PC-9 (cell line): ENCODE measurements at regions not wholly inside any gene's neighbourhood (a gene's known extent, or its start where the extent isn't known, plus 50 kb on each side); places are given as distances from the start of the nearest gene placed in this dataset.

Source experiments
- BruUV-seq: library from RNA; stranded (reverse); fragments of 400-500 nt; replicated peaks from 2 replicates; lab custom pipeline; 2021; lab: Mats Ljungman, UMichigan
- CTCF ChIA-PET: fragments of 300-600 bp; sonication (Branson Sonifier 250); formaldehyde crosslinking; loops from one replicate; lab custom pipeline; 2022; ENCODE audit warnings: antibody characterized with exemption; lab: Charles Lee
- POLR2A ChIA-PET: fragments of 300-600 bp; sonication (Branson Sonifier 250); formaldehyde crosslinking; loops from one replicate; lab custom pipeline; 2022; ENCODE audit warnings: antibody characterized with exemption; ENCODE audit not compliant: unreplicated experiment; lab: Charles Lee
- DNase-seq, 2 experiments: peaks; one replicate each; pipeline versions ENCODE4 v3.0.0 to v3.0.0-alpha.2; 2015 to 2022; ENCODE audit warnings: mixed read lengths in 1 of 2
- H2AFZ ChIP-seq: fragments of 200-600 bp; sonication (generic); 2 replicates; pipeline ENCODE4 v1.8.1; 2017; ENCODE audit warnings: antibody characterized with exemption
- H3F3A ChIP-seq: fragments of 200-600 bp; sonication (generic); 2 replicates; pipeline ENCODE4 v1.8.1; 2017; ENCODE audit warnings: antibody characterized with exemption, mild to moderate bottlenecking, low read depth; ENCODE audit not compliant: insufficient read depth
- H3K27ac ChIP-seq: fragments of 200-600 bp; sonication (generic); 2 replicates; pipeline ENCODE4 v1.6.1; 2016; ENCODE audit warnings: mixed run types
- H3K27me3 ChIP-seq: fragments of 200-600 bp; sonication (generic); 2 replicates; pipeline ENCODE4 v1.6.1; 2016; ENCODE audit warnings: low read depth, mixed run types; ENCODE audit not compliant: insufficient read depth
- H3K36me3 ChIP-seq: fragments of 200-600 bp; sonication (generic); 2 replicates; pipeline ENCODE4 v1.6.1; 2016; ENCODE audit warnings: low read depth, mixed run types
- H3K4me1 ChIP-seq: fragments of 200-600 bp; sonication (generic); replicated peaks from 2 replicates; pipeline ENCODE4 v1.6.1; 2016; ENCODE audit warnings: mixed run types; ENCODE audit not compliant: insufficient read depth
- H3K4me2 ChIP-seq: fragments of 200-600 bp; sonication (generic); 2 replicates; pipeline ENCODE4 v1.6.1; 2017; ENCODE audit warnings: mixed run types
- H3K4me3 ChIP-seq: fragments of 200-600 bp; sonication (generic); 2 replicates; pipeline ENCODE4 v1.6.1; 2016; ENCODE audit warnings: mixed run types
- H3K79me2 ChIP-seq: fragments of 200-600 bp; sonication (generic); 2 replicates; pipeline ENCODE4 v1.6.1; 2017; ENCODE audit warnings: low read depth, mixed run types
- H3K9me2 ChIP-seq: fragments of 200-600 bp; sonication (generic); 2 replicates; pipeline ENCODE4 v1.8.1; 2017; ENCODE audit warnings: mild to moderate bottlenecking; ENCODE audit not compliant: insufficient read depth
- H3K9me3 ChIP-seq: fragments of 200-600 bp; sonication (generic); 2 replicates; pipeline ENCODE4 v1.8.1; 2016; ENCODE audit warnings: low read depth; ENCODE audit not compliant: insufficient read depth
- H4K20me1 ChIP-seq: fragments of 200-600 bp; sonication (generic); 2 replicates; pipeline ENCODE4 v1.8.1; 2017; ENCODE audit not compliant: insufficient read depth
- EZH2 ChIP-seq: fragments of 200-600 bp; sonication (generic); IDR thresholded peaks from 2 replicates; pipeline ENCODE4 v1.8.0; 2017; ENCODE audit warnings: antibody characterized with exemption, low read depth
- intact Hi-C: fragments of 100-400 bp; cut with micrococcal nuclease; formaldehyde crosslinking; loops from one replicate; pipeline ENCODE4 v1.10.0; 2022; ENCODE audit not compliant: unreplicated experiment
- TF ChIP-seq, protein P1 (sequence below): fragments of 200-600 bp; sonication (generic); conservative IDR thresholded peaks from 2 replicates; pipeline ENCODE4 v1.6.1; 2017; ENCODE audit warnings: mixed run types, antibody characterized with exemption, mild to moderate bottlenecking, moderate library complexity

- no TSS peak for BruUV-seq
- intact Hi-C loops, result no loop called here
- Histone ChIP-seq H3K79me2 (no peaks in the 10 kb centered on the region), H3F3A (no peaks in the 10 kb centered on the region), H2AFZ (no peak overlapping the region), H3K4me1 (no peaks in the 10 kb centered on the region), H3K9me3 (no peaks in the 10 kb centered on the region), H3K27me3 (no peaks in the 10 kb centered on the region), H3K9me2 (no peaks in the 10 kb centered on the region), H4K20me1 (no peaks in the 10 kb centered on the region), H3K27ac (no peak overlapping the region), H3K4me3 (no peak overlapping the region), H3K4me2 (no peak overlapping the region), H3K36me3 (no peaks in the 10 kb centered on the region)
- POLR2A ChIA-PET, result no interaction called here
- TF ChIP-seq, protein P1, sequence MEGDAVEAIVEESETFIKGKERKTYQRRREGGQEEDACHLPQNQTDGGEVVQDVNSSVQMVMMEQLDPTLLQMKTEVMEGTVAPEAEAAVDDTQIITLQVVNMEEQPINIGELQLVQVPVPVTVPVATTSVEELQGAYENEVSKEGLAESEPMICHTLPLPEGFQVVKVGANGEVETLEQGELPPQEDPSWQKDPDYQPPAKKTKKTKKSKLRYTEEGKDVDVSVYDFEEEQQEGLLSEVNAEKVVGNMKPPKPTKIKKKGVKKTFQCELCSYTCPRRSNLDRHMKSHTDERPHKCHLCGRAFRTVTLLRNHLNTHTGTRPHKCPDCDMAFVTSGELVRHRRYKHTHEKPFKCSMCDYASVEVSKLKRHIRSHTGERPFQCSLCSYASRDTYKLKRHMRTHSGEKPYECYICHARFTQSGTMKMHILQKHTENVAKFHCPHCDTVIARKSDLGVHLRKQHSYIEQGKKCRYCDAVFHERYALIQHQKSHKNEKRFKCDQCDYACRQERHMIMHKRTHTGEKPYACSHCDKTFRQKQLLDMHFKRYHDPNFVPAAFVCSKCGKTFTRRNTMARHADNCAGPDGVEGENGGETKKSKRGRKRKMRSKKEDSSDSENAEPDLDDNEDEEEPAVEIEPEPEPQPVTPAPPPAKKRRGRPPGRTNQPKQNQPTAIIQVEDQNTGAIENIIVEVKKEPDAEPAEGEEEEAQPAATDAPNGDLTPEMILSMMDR, result no peak
- no peak for TF ChIP-seq EZH2
- CTCF ChIA-PET, result no interaction called here
- DNase-seq, result no peak
Measured at GRCh38 chr9:8062459-8062858, 262.9 kb upstream of the DMAC1 start.

- TF ChIP-seq, protein P1, result no peak
- TF ChIP-seq EZH2, result no peak
- H3K9me2 ChIP-seq, result no peaks in the 10 kb centered on the region
- intact Hi-C loops, result no loop called here
- BruUV-seq, result no TSS peak
- no peaks in the 10 kb centered on the region for H4K20me1 ChIP-seq
- H3K9me3 ChIP-seq, result no peaks in the 10 kb centered on the region
- H3K27me3 ChIP-seq, result no peaks in the 10 kb centered on the region
- H3K79me2 ChIP-seq, result no peaks in the 10 kb centered on the region
- ChIA-PET CTCF (no interaction called here), POLR2A (no interaction called here)
- no peak overlapping the region for H3K4me3 ChIP-seq
- no peaks in the 10 kb centered on the region for H3K4me1 ChIP-seq
- H2AFZ ChIP-seq, result no peak overlapping the region
- DNase-seq, result no peak
- no peaks in the 10 kb centered on the region for H3F3A ChIP-seq
- no peaks in the 10 kb centered on the region for H3K36me3 ChIP-seq
- no peak overlapping the region for H3K27ac ChIP-seq
- H3K4me2 ChIP-seq, result no peak overlapping the region
Measured at GRCh38 chr9:8053501-8053900, 253.9 kb upstream of the DMAC1 start.

GRCh38 chr9:8052991-8053390 lies 253.4 kb upstream of the DMAC1 start:
- BruUV-seq, result no TSS peak
- TF ChIP-seq, protein P1, result no peak
- TF ChIP-seq EZH2, result no peak
- Histone ChIP-seq H3K27me3 (no peaks in the 10 kb centered on the region), H4K20me1 (no peaks in the 10 kb centered on the region), H3F3A (no peaks in the 10 kb centered on the region), H3K9me3 (no peaks in the 10 kb centered on the region), H3K36me3 (no peaks in the 10 kb centered on the region), H3K9me2 (no peaks in the 10 kb centered on the region), H3K27ac (no peak overlapping the region), H3K79me2 (no peaks in the 10 kb centered on the region), H3K4me2 (no peak overlapping the region), H3K4me1 (no peaks in the 10 kb centered on the region), H3K4me3 (no peak overlapping the region), H2AFZ (no peak overlapping the region)
- no peak for DNase-seq
- POLR2A ChIA-PET, result no interaction called here
- intact Hi-C loops, result no loop called here
- CTCF ChIA-PET, result no interaction called here
